Caco-2 (cell line): ENCODE measurements at regions not wholly inside any gene's neighbourhood (a gene's known extent, or its start where the extent isn't known, plus 50 kb on each side); places are given as distances from the start of the nearest gene placed in this dataset.

Experiments used
- BruUV-seq: library from RNA; stranded (reverse); fragments of 400-500 nt; replicated peaks from 2 replicates; lab custom pipeline; 2021; lab: Mats Ljungman, UMichigan
- CTCF ChIA-PET: fragments of 300-600 bp; sonication (Branson Sonifier 250); formaldehyde crosslinking; loops from one replicate; lab custom pipeline; 2022; ENCODE audit warnings: antibody characterized with exemption; lab: Charles Lee
- POLR2A ChIA-PET: fragments of 300-600 bp; sonication (Branson Sonifier 250); formaldehyde crosslinking; loops from one replicate; lab custom pipeline; 2022; ENCODE audit warnings: antibody characterized with exemption; lab: Charles Lee
- DNase-seq, 2 experiments: peaks; one replicate each; pipeline versions ENCODE4 v3.0.0 to v3.0.0-alpha.2; 2020 to 2022
- H3K27me3 ChIP-seq: replicated peaks from 2 replicates; pipeline ENCODE4 v1.6.0; 2011; ENCODE audit warnings: low read length; ENCODE audit not compliant: control insufficient read depth, insufficient read depth
- H3K36me3 ChIP-seq: 2 replicates; pipeline ENCODE4 v1.5.1; 2011; ENCODE audit warnings: low read length; ENCODE audit not compliant: control insufficient read depth, insufficient read depth
- H3K4me1 ChIP-seq: fragments of 250-450 bp; sonication (Bioruptor Pico); 2 replicates; pipeline ENCODE4 v1.5.1; 2020; ENCODE audit warnings: mild to moderate bottlenecking
- H3K4me3 ChIP-seq: 2 replicates; pipeline ENCODE4 v1.5.1; 2011; ENCODE audit warnings: low read depth, mild to moderate bottlenecking, control low read depth, low read length
- H3K9me3 ChIP-seq: fragments of 250-450 bp; sonication (Bioruptor Pico); 2 replicates; pipeline ENCODE4 v1.5.1; 2020; ENCODE audit warnings: mild to moderate bottlenecking, moderate library complexity
- H3K27ac Mint-ChIP-seq: one replicate; pipeline ENCODE4 v1.8.0; 2022; ENCODE audit warnings: mixed read lengths; ENCODE audit not compliant: unreplicated experiment
- H3K27me3 Mint-ChIP-seq: one replicate; pipeline ENCODE4 v1.8.0; 2022; ENCODE audit warnings: mixed read lengths; ENCODE audit not compliant: insufficient read depth, unreplicated experiment
- H3K36me3 Mint-ChIP-seq: one replicate; pipeline ENCODE4 v1.8.0; 2022; ENCODE audit warnings: mild to moderate bottlenecking, mixed read lengths; ENCODE audit not compliant: insufficient read depth, unreplicated experiment
- H3K4me1 Mint-ChIP-seq: one replicate; pipeline ENCODE4 v1.8.0; 2022; ENCODE audit warnings: low read depth, mixed read lengths; ENCODE audit not compliant: unreplicated experiment
- H3K4me3 Mint-ChIP-seq: one replicate; pipeline ENCODE4 v1.8.0; 2022; ENCODE audit warnings: mild to moderate bottlenecking, moderate library complexity, mixed read lengths; ENCODE audit not compliant: unreplicated experiment
- H3K9me3 Mint-ChIP-seq: one replicate; pipeline ENCODE4 v1.8.0; 2022; ENCODE audit warnings: mixed read lengths; ENCODE audit not compliant: unreplicated experiment
- intact Hi-C: fragments of 100-400 bp; cut with micrococcal nuclease; formaldehyde crosslinking; loops from one replicate; pipeline ENCODE4 v1.10.0; 2022; ENCODE audit not compliant: unreplicated experiment
- TF ChIP-seq, protein P1 (sequence below), 2 experiments: fragments of 200-600 bp in 1 of 2; IDR thresholded peaks; 1 replicate in 1 of 2; 2 replicates in 1 of 2; pipeline versions ENCODE4 v1.5.1 to v1.8.0; 2011 to 2022; ENCODE audit warnings: antibody characterized with exemption in 1 of 2, control low read depth in 1 of 2, inconsistent platforms in 1 of 2, low read depth in 1 of 2, low read length in 1 of 2, mild to moderate bottlenecking in 1 of 2, moderate library complexity in 1 of 2; ENCODE audit not compliant: insufficient read depth in 1 of 2, severe bottlenecking in 1 of 2, unreplicated experiment in 1 of 2

DNA sequence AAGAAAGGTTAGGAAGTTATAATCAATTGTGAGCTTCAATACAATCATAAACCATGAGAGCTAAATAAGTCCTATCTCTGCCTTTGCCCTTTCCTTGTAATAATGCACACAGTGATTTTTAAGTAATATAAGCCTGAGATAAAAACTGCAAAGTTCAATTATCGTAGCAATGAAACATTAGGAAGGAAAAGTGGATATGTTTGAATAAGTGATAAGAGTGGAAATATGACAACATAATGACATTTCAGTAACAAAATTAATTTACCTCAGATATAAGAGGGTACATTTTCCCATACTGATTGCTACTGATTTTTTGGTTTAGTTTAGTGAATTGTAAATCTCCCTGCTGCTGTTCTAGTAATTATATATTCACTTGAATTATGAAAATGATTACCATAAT lies 164.2 kb upstream of the FANCL start:
- BruUV-seq = no TSS peak
- CTCF ChIA-PET = no interaction called here

DNA sequence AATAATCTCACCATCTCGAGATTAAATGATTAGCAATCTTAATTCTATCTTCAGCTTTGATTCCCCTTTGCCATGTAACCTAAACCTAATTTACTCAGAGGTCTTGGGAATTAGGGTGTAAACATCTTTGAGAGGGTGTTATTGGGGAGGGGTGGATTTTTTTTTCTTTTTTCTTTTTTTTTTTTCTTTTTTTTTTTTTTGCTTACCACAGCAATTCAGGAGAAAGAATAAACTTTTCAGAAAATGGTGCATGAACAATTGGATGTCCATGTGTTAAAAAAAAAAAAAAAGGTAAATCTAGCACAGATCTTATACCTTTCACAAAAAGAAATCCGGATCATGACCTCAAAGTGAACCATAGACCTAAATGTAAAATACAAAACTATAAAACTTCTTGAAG lies 160.8 kb upstream of the FANCL start:
- Histone ChIP-seq H3K4me1 (no peaks in the 10 kb centered on the region), H3K27me3 (no peaks in the 10 kb centered on the region), H3K9me3 (no peaks in the 10 kb centered on the region), H3K4me3 (no peak overlapping the region), H3K36me3 (no peaks in the 10 kb centered on the region)
- DNase-seq = no peak
- no peaks in the 10 kb centered on the region for H3K36me3 Mint-ChIP-seq
- ChIA-PET POLR2A (no interaction called here), CTCF (no interaction called here)
- BruUV-seq = no TSS peak
- H3K27me3 Mint-ChIP-seq = peaks cover 5% of the 10 kb centered on the region
- intact Hi-C loops = no loop called here
- H3K4me3 Mint-ChIP-seq = no peak overlapping the region
- H3K4me1 Mint-ChIP-seq = no peaks in the 10 kb centered on the region
- no peaks in the 10 kb centered on the region for H3K9me3 Mint-ChIP-seq
- H3K27ac Mint-ChIP-seq = no peak overlapping the region
- TF ChIP-seq, protein P1, sequence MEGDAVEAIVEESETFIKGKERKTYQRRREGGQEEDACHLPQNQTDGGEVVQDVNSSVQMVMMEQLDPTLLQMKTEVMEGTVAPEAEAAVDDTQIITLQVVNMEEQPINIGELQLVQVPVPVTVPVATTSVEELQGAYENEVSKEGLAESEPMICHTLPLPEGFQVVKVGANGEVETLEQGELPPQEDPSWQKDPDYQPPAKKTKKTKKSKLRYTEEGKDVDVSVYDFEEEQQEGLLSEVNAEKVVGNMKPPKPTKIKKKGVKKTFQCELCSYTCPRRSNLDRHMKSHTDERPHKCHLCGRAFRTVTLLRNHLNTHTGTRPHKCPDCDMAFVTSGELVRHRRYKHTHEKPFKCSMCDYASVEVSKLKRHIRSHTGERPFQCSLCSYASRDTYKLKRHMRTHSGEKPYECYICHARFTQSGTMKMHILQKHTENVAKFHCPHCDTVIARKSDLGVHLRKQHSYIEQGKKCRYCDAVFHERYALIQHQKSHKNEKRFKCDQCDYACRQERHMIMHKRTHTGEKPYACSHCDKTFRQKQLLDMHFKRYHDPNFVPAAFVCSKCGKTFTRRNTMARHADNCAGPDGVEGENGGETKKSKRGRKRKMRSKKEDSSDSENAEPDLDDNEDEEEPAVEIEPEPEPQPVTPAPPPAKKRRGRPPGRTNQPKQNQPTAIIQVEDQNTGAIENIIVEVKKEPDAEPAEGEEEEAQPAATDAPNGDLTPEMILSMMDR (IDR thresholded peaks at IDR 0.05; ENCODE audit: insufficient read depth in 1 of 2, low read depth in 1 of 2, low read length in 1 of 2, severe bottlenecking in 1 of 2, unreplicated experiment in 1 of 2) = no peak

More for the DNA sequence above, 164.2 kb upstream of the FANCL start:
- H3K36me3 ChIP-seq = no peaks in the 10 kb centered on the region
- no peaks in the 10 kb centered on the region for H3K9me3 Mint-ChIP-seq
- H3K4me1 ChIP-seq = no peaks in the 10 kb centered on the region
- TF ChIP-seq, protein P1 (IDR thresholded peaks at IDR 0.05; ENCODE audit: insufficient read depth in 1 of 2, low read depth in 1 of 2, low read length in 1 of 2, severe bottlenecking in 1 of 2, unreplicated experiment in 1 of 2) = no peak
- H3K4me3 Mint-ChIP-seq = no peak overlapping the region
- no peaks in the 10 kb centered on the region for H3K27me3 ChIP-seq
- peaks cover 5% of the 10 kb centered on the region for H3K27me3 Mint-ChIP-seq
- no peaks in the 10 kb centered on the region for H3K36me3 Mint-ChIP-seq
- H3K9me3 ChIP-seq = no peaks in the 10 kb centered on the region
- no peak overlapping the region for H3K27ac Mint-ChIP-seq
- intact Hi-C loops = no loop called here
- DNase-seq = no peak
- POLR2A ChIA-PET = no interaction called here
- no peaks in the 10 kb centered on the region for H3K4me1 Mint-ChIP-seq
- no peak overlapping the region for H3K4me3 ChIP-seq

DNA sequence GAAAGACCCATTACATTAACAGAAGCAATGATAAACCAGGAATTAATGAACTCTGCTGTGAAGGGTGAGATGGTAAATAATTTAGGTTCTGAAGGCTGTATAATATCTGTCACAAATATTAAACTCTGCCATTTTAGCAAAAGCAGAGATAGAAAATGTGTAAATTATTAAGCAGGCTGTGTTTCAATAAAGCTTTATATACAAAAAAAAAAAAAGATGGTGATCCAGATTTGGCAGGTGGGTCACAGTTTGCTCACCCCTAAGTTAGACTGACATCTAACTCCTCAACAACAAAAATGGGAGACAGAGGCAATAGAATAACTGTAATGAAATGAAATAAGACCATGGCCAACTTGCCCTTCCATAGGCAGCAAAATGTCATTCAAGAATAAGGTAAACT lies 157.3 kb upstream of the FANCL start:
- no peak overlapping the region for H3K4me3 Mint-ChIP-seq
- POLR2A ChIA-PET = no interaction called here
- CTCF ChIA-PET = no interaction called here
- H3K4me3 ChIP-seq = no peak overlapping the region
- no peaks in the 10 kb centered on the region for H3K4me1 ChIP-seq
- H3K9me3 Mint-ChIP-seq = no peaks in the 10 kb centered on the region
- no peak for DNase-seq
- H3K4me1 Mint-ChIP-seq = no peaks in the 10 kb centered on the region
- H3K27me3 Mint-ChIP-seq = peaks cover 2% of the 10 kb centered on the region
- no peaks in the 10 kb centered on the region for H3K36me3 Mint-ChIP-seq
- BruUV-seq = no TSS peak
- no peaks in the 10 kb centered on the region for H3K36me3 ChIP-seq
- no peak overlapping the region for H3K27ac Mint-ChIP-seq
- no peaks in the 10 kb centered on the region for H3K27me3 ChIP-seq
- H3K9me3 ChIP-seq = no peaks in the 10 kb centered on the region
- TF ChIP-seq, protein P1 (IDR thresholded peaks at IDR 0.05; ENCODE audit: insufficient read depth in 1 of 2, low read depth in 1 of 2, low read length in 1 of 2, severe bottlenecking in 1 of 2, unreplicated experiment in 1 of 2) = no peak
- intact Hi-C loops = no loop called here
